K562 (cell line): ENCODE measurements at regions not wholly inside any gene's neighbourhood (a gene's known extent, or its start where the extent isn't known, plus 50 kb on each side); places are given as distances from the start of the nearest gene placed in this dataset.

ENCODE experiments used
- ATAC-seq: fragments of 200-7000 bp; cut with Tn5 transposase; 3 replicates; pipeline ENCODE4 v1.9.1; 2020; ENCODE audit warnings: moderate library complexity
- BruUV-seq: library from RNA; stranded (reverse); fragments of 400-500 nt; replicated peaks from 2 replicates; lab custom pipeline; 2021; lab: Mats Ljungman, UMichigan
- CTCF ChIA-PET: fragments of 300-600 bp; formaldehyde crosslinking; extraction: SDS; loops from one replicate; lab custom pipeline; 2021; ENCODE audit warnings: low intra/inter-chr PET ratio; lab: Yijun Ruan, JAX
- POLR2A ChIA-PET: fragments of 300-600, 350-650 bp; sonication (Branson Sonifier 250); formaldehyde crosslinking; extraction: SDS; loops from one replicate; lab custom pipeline; 2021; ENCODE audit warnings: antibody characterized with exemption, inconsistent platforms; lab: Yijun Ruan, JAX
- DNase-seq, 4 experiments: peaks; one replicate each; pipeline versions ENCODE4 v3.0.0 to v3.0.0-alpha.2; 2011 to 2018; ENCODE audit warnings: low spot score in 3 of 4, mixed read lengths in 3 of 4; ENCODE audit errors: extremely low read depth in 1 of 4
- FAIRE-seq: peaks from 2 replicates; lab custom pipeline; 2011; peaks lifted over from hg19 to GRCh38; lab: Jason Lieb, UNC
- H2AFZ ChIP-seq: 2 replicates; pipeline ENCODE4 v1.6.0; 2011; ENCODE audit warnings: low read depth, low read length, control low read depth, inconsistent platforms
- H3K27ac ChIP-seq: fragments of 200-600 bp; 3 replicates; pipeline ENCODE4 v1.8.0; 2011; ENCODE audit warnings: low read depth, mild to moderate bottlenecking, control low read depth, inconsistent platforms, low read length, moderate library complexity, mixed read lengths; ENCODE audit errors: extremely low read depth
- H3K27me3 ChIP-seq, 2 experiments: fragments of 300-600 bp in 1 of 2; 2 replicates in 1 of 2; 3 replicates in 1 of 2; pipeline versions ENCODE4 v1.6.0 to v1.8.0; 2011; ENCODE audit warnings: inconsistent platforms in 2 of 2, low read length in 2 of 2, mild to moderate bottlenecking in 1 of 2, mixed read lengths in 1 of 2, moderate library complexity in 1 of 2; ENCODE audit not compliant: control insufficient read depth in 2 of 2, insufficient read depth in 2 of 2
- H3K36me3 ChIP-seq: fragments of 300-600 bp; 3 replicates; pipeline ENCODE4 v1.8.0; 2011; ENCODE audit warnings: mild to moderate bottlenecking, low read length, inconsistent platforms; ENCODE audit not compliant: control insufficient read depth, insufficient read depth
- H3K4me1 ChIP-seq, 2 experiments: fragments of 200-600 bp in 1 of 2; replicated peaks in 1 of 2; 2 replicates in 1 of 2; 3 replicates in 1 of 2; pipeline versions ENCODE4 v1.5.1 to v1.8.0; 2011; ENCODE audit warnings: inconsistent platforms in 2 of 2, low read length in 2 of 2, mild to moderate bottlenecking in 1 of 2, mixed read lengths in 1 of 2, moderate library complexity in 1 of 2; ENCODE audit not compliant: control insufficient read depth in 2 of 2, insufficient read depth in 2 of 2
- H3K4me2 ChIP-seq: 2 replicates; pipeline ENCODE4 v1.6.1; 2011; ENCODE audit warnings: low read length, control low read depth, inconsistent platforms, mixed read lengths; ENCODE audit not compliant: insufficient read depth
- H3K4me3 ChIP-seq: fragments of 200-600 bp; sonication (generic), shearing (Covaris generic); 2 replicates; pipeline ENCODE4 v1.5.1; 2016; ENCODE audit warnings: control low read depth, inconsistent platforms
- H3K79me2 ChIP-seq: fragments of 200-600 bp; 3 replicates; pipeline ENCODE4 v1.8.0; 2011; ENCODE audit warnings: low read length, inconsistent platforms; ENCODE audit not compliant: control insufficient read depth, insufficient read depth
- H3K9ac ChIP-seq, 2 experiments: 2 replicates each; pipeline versions ENCODE4 v1.6.0 to v1.6.1; 2011; ENCODE audit warnings: low read depth in 2 of 2, low read length in 2 of 2, control low read depth in 1 of 2, inconsistent platforms in 1 of 2, mild to moderate bottlenecking in 1 of 2, mixed read lengths in 1 of 2; ENCODE audit not compliant: insufficient read depth in 1 of 2
- H3K9me1 ChIP-seq: one replicate; pipeline ENCODE4 v1.6.0; 2011; ENCODE audit warnings: inconsistent platforms, mild to moderate bottlenecking, low read length, moderate library complexity; ENCODE audit not compliant: control insufficient read depth, insufficient read depth
- H3K9me3 ChIP-seq: replicated peaks from 2 replicates; pipeline ENCODE4 v1.5.1; 2011; ENCODE audit warnings: low read depth, low read length, inconsistent platforms; ENCODE audit not compliant: control insufficient read depth, insufficient read depth
- H4K20me1 ChIP-seq: replicated peaks from 2 replicates; pipeline ENCODE4 v1.6.1; 2011; ENCODE audit warnings: low read length, inconsistent platforms, mixed read lengths; ENCODE audit not compliant: control insufficient read depth, insufficient read depth
- C11orf30 ChIP-seq: fragments of 450-650 bp; IDR thresholded peaks from 2 replicates; pipeline ENCODE4 v1.6.1; 2016; ENCODE audit warnings: low read depth, mild to moderate bottlenecking
- FOSL1 ChIP-seq: fragments of 200-800 bp; sonication (Bioruptor generic); conservative IDR thresholded peaks from 2 replicates; pipeline ENCODE4 v1.6.1; 2016; ENCODE audit warnings: missing genetic modification characterization, missing compliant biosample characterization
- HMBOX1 ChIP-seq: sonication (generic); IDR thresholded peaks from 2 replicates; pipeline ENCODE4 v1.6.1; 2016
- ID3 ChIP-seq, 2 experiments: fragments of 250-450 bp in 1 of 2; fragments of 450-650 bp in 1 of 2; sonication (Bioruptor Pico) in 1 of 2; IDR thresholded peaks; 2 replicates each; pipeline versions ENCODE4 v1.6.1 to v1.8.0; 2016 to 2021; ENCODE audit warnings: mild to moderate bottlenecking in 2 of 2, moderate library complexity in 2 of 2, missing compliant biosample characterization in 1 of 2, missing genetic modification characterization in 1 of 2
- MCM7 ChIP-seq, 2 experiments: fragments of 450-650 bp; IDR thresholded peaks; 2 replicates each; pipeline ENCODE4 v1.6.1; 2016 to 2018
- NCOA6 ChIP-seq: fragments of 450-650 bp; IDR thresholded peaks from 2 replicates; pipeline ENCODE4 v1.6.1; 2017; ENCODE audit warnings: mild to moderate bottlenecking
- NFE2 ChIP-seq: IDR thresholded peaks from 2 replicates; pipeline ENCODE4 v1.6.1; 2014; ENCODE audit warnings: antibody characterized with exemption, low read depth
- SMARCB1 ChIP-seq: IDR thresholded peaks from 2 replicates; pipeline ENCODE4 v1.6.1; 2011; ENCODE audit warnings: improper control_type of control experiment, low read depth; ENCODE audit not compliant: insufficient read length
- ZNF57 ChIP-seq: fragments of 450-650 bp; formaldehyde crosslinking; IDR thresholded peaks from 2 replicates; pipeline ENCODE4 v1.4.0; 2020; ENCODE audit warnings: mild to moderate bottlenecking, moderate library complexity
- WGBS: fragments of 100-300 bp; shearing (Covaris generic); methylation state at CpG from one replicate; pipeline ENCODE4 v1.1.6; 2016; ENCODE audit warnings: low coverage, mixed read lengths; ENCODE audit not compliant: insufficient coverage; ENCODE audit errors: missing lambda C conversion rate; 5-methylcytosine and 5-hydroxymethylcytosine counted together
- in situ Hi-C: fragments of 300-500 bp; cut with MboI; formaldehyde crosslinking; loops from 4 replicates; pipeline ENCODE4 v1.15.0; 2018; ENCODE audit warnings: inconsistent platforms, mixed read lengths
- intact Hi-C: fragments of 100-400 bp; cut with micrococcal nuclease; formaldehyde crosslinking; loops from 2 replicates; pipeline ENCODE4 v1.14.2; 2022
- TF ChIP-seq, protein P1 (sequence below): fragments of 450-650 bp; IDR thresholded peaks from 2 replicates; pipeline ENCODE4 v1.6.1; 2016; ENCODE audit warnings: low read depth, mild to moderate bottlenecking, moderate library complexity

GRCh38 chr3:193951859-193952258 lies 184.1 kb upstream of the HES1 start:
- 0 out of 2 replicates have a peak, but pooled peaks have one; percentile 21 for TF ChIP-seq FOSL1 (tag)
- TF ChIP-seq ID3 (CRISPR knock-in tag; IDR thresholded peaks at IDR 0.05): no peak
- no peak for TF ChIP-seq ID3 (tag; IDR thresholded peaks at IDR 0.05)
- TF ChIP-seq, protein P1, sequence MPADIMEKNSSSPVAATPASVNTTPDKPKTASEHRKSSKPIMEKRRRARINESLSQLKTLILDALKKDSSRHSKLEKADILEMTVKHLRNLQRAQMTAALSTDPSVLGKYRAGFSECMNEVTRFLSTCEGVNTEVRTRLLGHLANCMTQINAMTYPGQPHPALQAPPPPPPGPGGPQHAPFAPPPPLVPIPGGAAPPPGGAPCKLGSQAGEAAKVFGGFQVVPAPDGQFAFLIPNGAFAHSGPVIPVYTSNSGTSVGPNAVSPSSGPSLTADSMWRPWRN: no peak
- 0 out of 2 replicates have a peak, but pooled peaks have one; percentile 20 for TF ChIP-seq C11orf30
- no peak for TF ChIP-seq NCOA6
- TF ChIP-seq MCM7 (IDR thresholded peaks at IDR 0.05): no peak
- no peak for TF ChIP-seq SMARCB1
- no peak for TF ChIP-seq HMBOX1
- TF ChIP-seq ZNF57 (CRISPR knock-in tag): no peak
- peak; percentile 71 for TF ChIP-seq NFE2
- in situ Hi-C loops (no loop called here), intact Hi-C loops (no loop called here)
- POLR2A ChIA-PET: interaction anchor here (0.7 to 1.7 kb wide), 5 partner anchors 12 to 138 kb away, joined by 3 to 10 read pairs (median 4); no protein-coding TSS in a partner anchor
- Histone ChIP-seq H3K36me3 (no peaks in the 10 kb centered on the region), H3K9me1 (no peaks in the 10 kb centered on the region), H3K79me2 (no peaks in the 10 kb centered on the region), H3K9me3 (peaks cover 5% of the 10 kb centered on the region), H3K9ac (no peak overlapping the region), H3K27ac (no peak overlapping the region), H2AFZ (peak overlapping the region; percentile 57), H3K4me1 (no peaks in the 10 kb centered on the region), H4K20me1 (no peaks in the 10 kb centered on the region), H3K27me3 (no peaks in the 10 kb centered on the region), H3K4me3 (no peak overlapping the region), H3K4me2 (no peak overlapping the region)
- CTCF ChIA-PET: no interaction called here
- no TSS peak for BruUV-seq
- 33% methylated on average over 1 of the region's 1 CpG for WGBS
- ATAC-seq: peak; percentile 51; the same call in 2 of the 3 replicates
- no peak for DNase-seq
- FAIRE-seq: peak; percentile 69
